Iris pigment epithelial cell (primary cell): ENCODE measurements at regions not wholly inside any gene's neighbourhood (a gene's known extent, or its start where the extent isn't known, plus 50 kb on each side); places are given as distances from the start of the nearest gene placed in this dataset.

Experiments
- DNase-seq: peaks from one replicate; pipeline ENCODE4 v3.0.0-alpha.2; 2011; ENCODE audit warnings: low read depth

- no peak for DNase-seq
Observed at GRCh38 chr10:43900571-43900970, 251.9 kb upstream of the ZNF32 start.

GRCh38 chr10:43899224-43899959 is 250.7 kb upstream of the ZNF32 start:
- no peak for DNase-seq

GRCh38 chr10:43898592-43898991 is 249.9 kb upstream of the ZNF32 start:
- DNase-seq = no peak

DNA sequence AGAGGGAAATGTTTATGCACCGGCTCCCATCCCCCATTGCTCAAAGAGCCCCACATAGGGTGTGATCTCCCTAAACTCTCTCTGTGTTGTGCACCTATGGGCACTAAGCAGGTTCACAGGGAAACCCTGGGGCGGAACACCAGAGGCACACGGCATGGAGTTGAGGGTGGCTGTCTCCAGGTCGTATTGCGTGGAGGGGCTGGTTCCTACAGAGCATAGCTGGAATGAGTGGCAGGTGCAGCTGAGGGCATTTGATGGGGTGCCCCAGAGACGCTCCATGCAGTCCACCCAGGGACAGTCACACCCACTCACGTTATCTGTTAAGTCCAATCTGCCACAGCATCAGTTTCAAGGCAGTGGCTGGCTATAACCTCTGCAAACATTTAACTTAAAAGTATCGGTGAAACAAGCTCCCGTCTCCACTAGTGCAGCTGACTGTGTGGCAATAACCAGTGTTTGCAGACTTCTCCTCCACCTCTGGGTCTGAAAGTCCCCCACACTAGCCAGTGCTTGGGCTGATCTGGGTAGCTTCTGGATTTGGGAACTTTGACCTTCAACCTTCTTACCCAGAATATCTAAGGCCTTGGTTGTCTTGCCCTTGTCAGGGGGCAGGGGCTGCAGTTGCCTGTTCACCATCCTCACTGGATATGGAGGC is 249.2 kb upstream of the ZNF32 start:
- no peak for DNase-seq

DNA sequence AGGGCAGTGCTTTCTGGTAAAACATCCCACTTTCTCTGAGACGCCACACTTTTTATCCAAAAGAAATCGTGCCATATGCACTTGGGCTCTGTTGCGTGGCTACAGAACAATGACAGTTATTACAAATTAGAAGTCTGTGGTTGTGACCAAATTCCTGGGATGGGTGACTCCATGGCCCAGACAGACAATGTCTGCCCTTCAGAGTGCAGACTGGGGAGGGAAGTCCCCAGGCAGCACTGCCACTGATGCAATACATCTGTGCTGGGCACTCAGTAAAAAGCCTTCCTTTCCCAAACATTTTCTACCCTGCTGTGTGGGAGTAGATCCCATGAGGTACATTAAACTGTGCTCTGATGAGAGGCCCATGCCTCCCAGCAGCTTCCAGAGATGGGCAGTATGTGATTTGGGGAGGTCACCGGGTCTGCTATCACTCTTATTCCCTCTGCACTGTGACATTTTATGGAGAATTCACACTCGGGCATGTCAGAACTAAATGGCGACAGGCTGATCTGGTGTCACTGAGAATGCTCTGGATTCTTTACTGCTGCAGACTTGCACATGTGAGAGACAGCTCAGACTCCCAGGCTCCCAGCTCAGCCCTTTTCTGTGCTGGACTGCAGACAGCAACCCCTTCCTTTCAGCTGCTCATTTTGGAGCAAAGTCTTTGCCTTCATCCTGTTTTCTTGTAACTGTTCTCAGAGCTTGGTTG is 243.5 kb upstream of the ZNF32 start:
- DNase-seq = no peak

DNA sequence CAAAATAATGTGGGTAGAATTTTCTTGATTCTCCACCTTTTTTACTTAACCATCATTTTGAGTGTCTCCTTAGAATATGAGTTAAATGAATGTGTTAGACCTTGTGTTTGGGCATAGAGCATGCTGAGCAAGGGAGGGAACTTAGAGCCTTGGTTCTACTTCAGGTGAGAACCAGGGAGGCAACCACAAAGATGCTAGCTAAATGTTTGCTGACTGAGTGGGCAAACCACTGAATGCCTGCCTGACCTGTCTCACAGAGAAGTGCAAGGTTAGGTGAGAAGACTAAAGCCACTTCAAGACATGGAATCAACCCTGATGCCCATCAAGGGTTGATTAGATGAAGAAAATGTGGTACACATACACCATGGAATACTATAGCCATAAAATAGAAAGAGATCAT is 242.6 kb upstream of the ZNF32 start:
- no peak for DNase-seq

- DNase-seq = peak; percentile 82
Observed at GRCh38 chr10:43890124-43890523, 241.4 kb upstream of the ZNF32 start.

DNA sequence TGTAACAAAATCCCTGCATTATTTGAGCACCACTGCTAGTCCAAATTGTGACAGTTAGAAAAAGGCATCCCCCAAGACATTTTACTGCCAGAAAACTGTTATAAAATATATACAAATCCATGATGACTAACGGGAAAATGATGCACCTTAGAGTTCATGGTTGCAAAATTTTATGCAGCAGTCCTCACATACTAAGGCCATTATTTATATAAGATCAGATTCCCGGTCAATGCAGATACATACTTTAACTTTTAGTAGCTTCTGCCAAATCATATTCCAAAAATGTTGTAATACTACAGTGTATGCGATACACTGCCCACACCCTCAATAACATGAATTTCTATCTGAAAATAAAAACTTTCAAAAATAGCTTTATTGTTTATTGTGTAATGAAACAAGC is 239.9 kb upstream of the ZNF32 start:
- DNase-seq = peak; percentile 91

GRCh38 chr10:43885842-43886241 is 237.2 kb upstream of the ZNF32 start:
- DNase-seq = no peak

GRCh38 chr10:43885252-43885651 is 236.6 kb upstream of the ZNF32 start:
- no peak for DNase-seq

DNA sequence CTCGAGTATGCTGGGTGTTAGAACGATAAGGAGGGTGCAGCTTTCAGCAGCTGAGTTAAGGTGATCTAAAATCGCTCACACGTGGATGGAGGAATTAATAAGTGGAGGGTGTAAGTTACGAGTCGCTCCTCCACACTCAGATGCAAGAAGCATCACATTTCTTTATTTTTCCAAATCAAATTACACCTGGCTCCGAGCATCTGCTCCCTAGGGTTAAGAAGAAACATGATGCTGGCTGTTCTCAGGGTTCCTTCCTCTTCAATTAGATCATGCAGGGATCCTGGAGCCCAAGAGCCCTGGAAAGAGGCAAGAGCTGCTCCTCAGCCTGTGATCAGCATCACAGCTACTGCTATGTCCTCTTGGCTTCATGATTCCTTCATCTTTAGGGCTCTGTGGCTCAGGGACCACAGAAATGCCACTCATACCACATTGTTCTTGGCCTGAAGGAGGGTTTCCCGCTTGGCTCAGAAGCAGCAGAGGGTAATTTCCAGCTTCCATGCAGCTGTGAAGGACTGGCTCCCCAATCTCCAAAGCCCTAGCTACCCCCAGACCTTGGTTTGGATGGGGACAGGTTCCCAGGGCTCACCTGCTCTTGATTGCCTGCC is 235.9 kb upstream of the ZNF32 start:
- no peak for DNase-seq

GRCh38 chr10:43882711-43883110 is 234.0 kb upstream of the ZNF32 start:
- no peak for DNase-seq

GRCh38 chr10:43881657-43882056 is 233.0 kb upstream of the ZNF32 start:
- DNase-seq = no peak

DNA sequence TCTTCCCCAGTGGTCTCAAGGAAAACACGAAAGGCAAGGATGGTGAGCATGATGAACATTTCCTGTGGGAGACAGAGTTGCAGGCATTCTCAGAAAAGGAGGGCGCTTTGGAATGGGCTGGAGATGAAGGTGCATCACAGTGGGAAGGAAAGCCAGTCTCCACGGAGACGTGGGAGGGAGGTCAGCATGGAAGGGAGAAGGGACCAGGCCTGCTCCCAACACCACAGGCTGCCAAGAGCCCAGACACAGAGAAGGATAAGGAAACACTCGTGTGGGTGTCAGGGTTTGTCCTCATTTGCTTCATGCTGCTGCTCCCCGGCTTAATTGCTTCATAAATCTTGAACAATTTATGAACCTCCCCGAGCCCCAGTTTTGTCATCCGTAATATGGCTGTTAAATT is 231.5 kb upstream of the ZNF32 start:
- no peak for DNase-seq

DNA sequence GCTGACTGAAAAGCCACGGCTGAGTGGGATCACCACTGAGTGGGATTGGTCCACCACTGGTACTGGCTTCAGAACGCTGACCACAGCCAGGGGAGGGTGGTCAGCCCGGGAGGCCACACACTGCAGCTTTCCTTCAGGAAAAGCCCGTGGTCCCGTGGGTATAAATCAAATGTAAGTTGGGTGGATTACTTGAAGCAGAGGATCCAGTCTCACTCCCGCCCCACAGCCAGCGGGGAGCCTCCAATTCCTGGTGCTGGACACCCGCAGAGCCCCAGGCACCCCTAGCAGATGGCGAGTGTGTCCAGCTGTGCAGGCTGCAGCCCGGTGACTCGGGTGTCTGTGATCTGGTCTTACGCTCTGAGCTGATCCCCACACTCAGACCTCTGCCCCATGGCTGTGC is 231.1 kb upstream of the ZNF32 start:
- no peak for DNase-seq

GRCh38 chr10:43879162-43879561 is 230.5 kb upstream of the ZNF32 start:
- DNase-seq = no peak

DNA sequence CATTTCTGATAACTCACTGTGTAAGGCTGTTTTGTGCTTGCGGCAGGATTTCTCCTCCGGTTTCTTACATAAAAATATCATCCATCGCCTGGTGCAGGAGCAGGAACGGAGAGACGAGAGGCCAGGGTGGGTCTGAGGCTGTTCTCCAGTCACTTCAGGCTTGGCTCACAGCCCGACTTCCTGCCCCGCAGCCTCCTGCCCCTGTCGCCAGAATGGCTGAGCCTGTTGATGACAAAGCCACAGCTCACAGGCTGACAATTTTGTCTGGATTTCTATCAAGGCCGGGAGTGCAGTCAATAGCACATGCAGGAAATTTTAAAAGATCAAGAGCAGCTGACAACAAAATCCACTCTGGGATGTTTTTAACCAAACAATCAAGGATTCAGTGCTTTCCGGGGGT is 229.7 kb upstream of the ZNF32 start:
- DNase-seq = no peak

DNA sequence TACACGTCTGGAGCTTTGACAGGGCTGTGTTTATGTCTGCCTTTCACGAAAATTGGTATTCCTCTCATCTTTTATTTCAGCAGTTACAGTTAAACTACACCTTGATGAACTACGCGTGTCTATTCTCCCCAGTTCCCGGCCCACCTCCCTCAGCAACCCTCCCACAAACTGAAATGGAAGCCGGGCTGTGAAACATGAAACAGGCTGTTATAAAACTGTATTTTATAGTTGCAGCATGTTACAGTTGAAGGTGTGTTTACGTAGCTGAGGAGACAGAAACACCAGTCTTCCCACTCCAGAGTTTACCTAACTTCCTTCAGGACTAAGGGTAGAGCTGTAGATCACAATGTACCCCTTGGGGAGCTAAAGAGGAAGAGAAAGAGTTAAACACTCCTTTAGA is 228.3 kb upstream of the ZNF32 start:
- DNase-seq = no peak

GRCh38 chr10:43874984-43875383 is 226.3 kb upstream of the ZNF32 start:
- DNase-seq = no peak

DNA sequence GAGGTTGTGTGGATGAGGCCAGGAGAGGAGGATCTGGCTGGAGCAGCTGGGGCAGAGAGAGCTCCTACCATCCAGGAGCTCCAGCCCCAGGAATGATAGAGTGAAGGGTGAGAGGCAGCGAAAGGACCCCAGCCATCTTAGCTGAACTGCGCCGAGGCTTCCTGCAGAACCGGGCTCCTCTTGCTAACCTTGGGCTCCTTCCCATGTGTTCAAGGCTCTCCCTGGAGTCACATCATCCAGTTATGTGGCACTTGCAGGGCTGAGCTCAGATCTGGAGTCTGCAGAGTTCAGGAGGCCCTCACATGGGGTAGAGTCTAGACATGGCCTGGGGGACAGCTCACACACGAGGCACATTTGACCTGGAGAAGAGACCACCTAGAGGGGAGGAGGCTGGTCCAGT is 225.0 kb upstream of the ZNF32 start:
- no peak for DNase-seq

GRCh38 chr10:43872644-43873043 is 224.0 kb upstream of the ZNF32 start:
- DNase-seq = no peak

GRCh38 chr10:43871545-43871944 is 222.9 kb upstream of the ZNF32 start:
- no peak for DNase-seq

DNA sequence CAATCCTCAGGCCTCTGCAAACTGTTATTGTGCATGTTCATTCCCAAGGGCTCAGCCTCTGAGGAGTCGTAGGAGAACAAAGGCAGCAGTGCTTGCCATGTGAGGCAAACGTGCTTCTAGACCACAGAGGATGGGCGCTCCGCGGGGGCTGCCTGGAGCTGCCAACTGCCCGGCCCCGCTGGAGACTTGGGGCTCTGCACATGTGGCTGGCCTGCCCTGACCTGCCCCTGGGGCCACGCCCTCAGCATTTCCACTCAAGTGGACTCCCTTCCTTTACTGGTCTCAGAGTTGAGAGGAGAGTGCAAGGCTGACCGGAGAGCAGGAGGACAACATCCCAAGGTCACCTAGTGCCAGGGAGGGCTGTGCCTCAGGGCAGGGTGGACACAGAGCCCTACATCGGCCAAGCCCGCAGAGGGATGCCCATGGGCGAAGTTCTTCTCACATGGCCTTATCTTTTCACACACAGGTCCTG is 222.3 kb upstream of the ZNF32 start:
- DNase-seq = no peak
